Keratinocyte (primary cell): ENCODE measurements at regions not wholly inside any gene's neighbourhood (a gene's known extent, or its start where the extent isn't known, plus 50 kb on each side); places are given as distances from the start of the nearest gene placed in this dataset.

Experiments used
- EZH2 ChIP-seq: IDR thresholded peaks from one replicate; pipeline ENCODE4 v1.6.1; 2012; ENCODE audit warnings: inconsistent platforms, mild to moderate bottlenecking, low read length, moderate library complexity
- TF ChIP-seq, protein P1 (sequence below), 3 experiments: IDR thresholded peaks in 1 of 3; conservative IDR thresholded peaks in 1 of 3; optimal IDR thresholded peaks in 1 of 3; 2 replicates in 2 of 3; 3 replicates in 1 of 3; pipeline versions ENCODE3 to v1.5.1; 2011; ENCODE audit warnings: low read length in 3 of 3, mild to moderate bottlenecking in 3 of 3, moderate library complexity in 2 of 3, control low read depth in 1 of 3, inconsistent platforms in 1 of 3; ENCODE audit not compliant: insufficient read depth in 2 of 3; ENCODE audit errors: extremely low read depth in 1 of 3

DNA sequence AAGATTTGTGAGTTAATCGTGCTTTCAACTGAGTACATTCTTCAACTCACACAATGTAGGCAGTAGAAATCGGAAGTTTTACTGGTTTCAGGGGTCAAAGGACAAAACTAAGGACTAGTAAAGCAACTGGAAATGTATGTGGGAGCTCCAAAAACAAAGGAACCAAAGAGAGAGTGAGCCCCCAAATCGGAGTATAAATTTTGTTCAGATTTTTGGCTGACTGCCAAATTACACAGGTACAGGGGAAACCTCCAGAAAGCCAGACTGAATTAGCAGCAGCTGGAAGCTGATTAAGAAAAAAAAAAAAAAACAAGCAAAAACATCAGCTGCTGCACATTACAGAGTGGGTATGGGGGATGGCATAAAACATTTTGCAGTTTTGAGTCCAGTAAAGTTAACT lies 75.2 kb upstream of the GNAZ start:
- TF ChIP-seq, protein P1, sequence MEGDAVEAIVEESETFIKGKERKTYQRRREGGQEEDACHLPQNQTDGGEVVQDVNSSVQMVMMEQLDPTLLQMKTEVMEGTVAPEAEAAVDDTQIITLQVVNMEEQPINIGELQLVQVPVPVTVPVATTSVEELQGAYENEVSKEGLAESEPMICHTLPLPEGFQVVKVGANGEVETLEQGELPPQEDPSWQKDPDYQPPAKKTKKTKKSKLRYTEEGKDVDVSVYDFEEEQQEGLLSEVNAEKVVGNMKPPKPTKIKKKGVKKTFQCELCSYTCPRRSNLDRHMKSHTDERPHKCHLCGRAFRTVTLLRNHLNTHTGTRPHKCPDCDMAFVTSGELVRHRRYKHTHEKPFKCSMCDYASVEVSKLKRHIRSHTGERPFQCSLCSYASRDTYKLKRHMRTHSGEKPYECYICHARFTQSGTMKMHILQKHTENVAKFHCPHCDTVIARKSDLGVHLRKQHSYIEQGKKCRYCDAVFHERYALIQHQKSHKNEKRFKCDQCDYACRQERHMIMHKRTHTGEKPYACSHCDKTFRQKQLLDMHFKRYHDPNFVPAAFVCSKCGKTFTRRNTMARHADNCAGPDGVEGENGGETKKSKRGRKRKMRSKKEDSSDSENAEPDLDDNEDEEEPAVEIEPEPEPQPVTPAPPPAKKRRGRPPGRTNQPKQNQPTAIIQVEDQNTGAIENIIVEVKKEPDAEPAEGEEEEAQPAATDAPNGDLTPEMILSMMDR (optimal IDR thresholded peaks at IDR 0.05 in 1 of 3, IDR thresholded peaks at IDR 0.05 in 1 of 3, conservative IDR thresholded peaks at IDR 0.05 in 1 of 3; ENCODE audit: extremely low read depth in 1 of 3, insufficient read depth in 2 of 3, low read length in 3 of 3): no peak
- TF ChIP-seq EZH2: no peak
